ENCODE measurements at regions not wholly inside any gene's neighbourhood (a gene's known extent, or its start where the extent isn't known, plus 50 kb on each side); places are given as distances from the start of the nearest gene placed in this dataset.

GRCh38 chr18:76587147-76587878, 92.3 kb upstream of the ZNF516 start:
- TF ChIP-seq CTCF (IDR thresholded peaks at IDR 0.05; ENCODE audit: insufficient read depth, low read depth, low read length) (no peak), EZH2 (IDR thresholded peaks at IDR 0.05; ENCODE audit: insufficient read depth, low read length) (no peak)

All from astrocyte (in vitro differentiated cells and primary cell).